ENCODE measurements at regions not wholly inside any gene's neighbourhood (a gene's known extent, or its start where the extent isn't known, plus 50 kb on each side); places are given as distances from the start of the nearest gene placed in this dataset.

DNA sequence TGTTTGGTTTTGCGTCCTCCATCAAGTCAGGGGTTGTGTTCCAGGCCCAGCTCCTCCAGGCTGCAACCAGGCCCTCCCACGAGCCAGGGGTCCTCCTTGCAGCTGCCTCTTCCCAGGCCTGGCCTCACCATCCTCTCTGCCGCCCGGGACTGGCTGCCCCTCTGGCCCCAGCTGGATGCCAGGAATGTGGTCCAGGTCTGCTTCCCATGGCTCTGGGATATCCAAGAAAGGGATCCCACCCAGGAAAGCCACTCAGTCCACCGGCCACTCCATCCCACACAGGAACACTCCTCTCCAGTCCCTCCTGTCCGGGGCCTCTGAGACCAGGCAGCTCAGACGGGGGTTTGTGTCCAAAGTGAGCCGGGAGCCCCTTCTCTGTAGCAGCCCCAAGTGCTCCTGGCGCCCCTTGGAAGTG lies 336.4 kb downstream of the BRD1 start:
- TF ChIP-seq ZNF501 (tag by site-specific recombination; IDR thresholded peaks at IDR 0.05) (no peak), ZBTB21 (tag by site-specific recombination; IDR thresholded peaks at IDR 0.05) (no peak), ZNF394 (tag by site-specific recombination; IDR thresholded peaks at IDR 0.05; ENCODE audit: borderline replicate concordance) (no peak), GFI1B (tag by site-specific recombination; IDR thresholded peaks at IDR 0.05) (no peak), CTCF (tag by site-specific recombination; IDR thresholded peaks at IDR 0.05) (no peak), ZNF621 (tag by site-specific recombination; IDR thresholded peaks at IDR 0.05) (no peak), ZNF639 (tag by site-specific recombination; IDR thresholded peaks at IDR 0.05) (no peak), ZNF560 (tag by site-specific recombination; IDR thresholded peaks at IDR 0.05; ENCODE audit: borderline replicate concordance) (no peak), ZNF707 (tag by site-specific recombination; IDR thresholded peaks at IDR 0.05) (no peak), REST (tag by site-specific recombination; IDR thresholded peaks at IDR 0.05) (no peak), ATF2 (tag by site-specific recombination; IDR thresholded peaks at IDR 0.05; ENCODE audit: low read depth) (no peak), ZNF121 (tag by site-specific recombination; IDR thresholded peaks at IDR 0.05) (no peak)
- TF ChIP-seq, protein P1, sequence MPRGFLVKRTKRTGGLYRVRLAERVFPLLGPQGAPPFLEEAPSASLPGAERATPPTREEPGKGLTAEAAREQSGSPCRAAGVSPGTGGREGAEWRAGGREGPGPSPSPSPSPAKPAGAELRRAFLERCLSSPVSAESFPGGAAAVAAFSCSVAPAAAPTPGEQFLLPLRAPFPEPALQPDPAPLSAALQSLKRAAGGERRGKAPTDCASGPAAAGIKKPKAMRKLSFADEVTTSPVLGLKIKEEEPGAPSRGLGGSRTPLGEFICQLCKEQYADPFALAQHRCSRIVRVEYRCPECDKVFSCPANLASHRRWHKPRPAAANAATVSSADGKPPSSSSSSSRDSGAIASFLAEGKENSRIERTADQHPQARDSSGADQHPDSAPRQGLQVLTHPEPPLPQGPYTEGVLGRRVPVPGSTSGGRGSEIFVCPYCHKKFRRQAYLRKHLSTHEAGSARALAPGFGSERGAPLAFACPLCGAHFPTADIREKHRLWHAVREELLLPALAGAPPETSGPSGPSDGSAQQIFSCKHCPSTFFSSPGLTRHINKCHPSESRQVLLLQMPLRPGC (tag by site-specific recombination; IDR thresholded peaks at IDR 0.05): no peak
